Endothelial cell of umbilical vein (primary cell): ENCODE measurements at regions not wholly inside any gene's neighbourhood (a gene's known extent, or its start where the extent isn't known, plus 50 kb on each side); places are given as distances from the start of the nearest gene placed in this dataset.

Source experiments
- BruUV-seq: library from RNA; stranded (reverse); fragments of 400-500 nt; replicated peaks from 2 replicates; lab custom pipeline; 2021; lab: Mats Ljungman, UMichigan
- CTCF ChIA-PET: fragments of 300-600, 350-600 bp; sonication (Branson Sonifier 250); formaldehyde crosslinking; loops from one replicate; lab custom pipeline; 2021; ENCODE audit warnings: antibody characterized with exemption, inconsistent platforms; lab: Charles Lee
- POLR2A ChIA-PET: fragments of 300-600, 350-600 bp; sonication (Branson Sonifier 250); formaldehyde crosslinking; loops from one replicate; lab custom pipeline; 2021; ENCODE audit warnings: antibody characterized with exemption, inconsistent platforms; lab: Charles Lee
- DNase-seq: peaks from one replicate; pipeline ENCODE4 v3.0.0-alpha.2; 2011; ENCODE audit warnings: low read depth, low spot score
- FAIRE-seq: peaks from 2 replicates; lab custom pipeline; 2011; peaks lifted over from hg19 to GRCh38; lab: Jason Lieb, UNC
- H2AFZ ChIP-seq: 2 replicates; pipeline ENCODE4 v1.6.0; 2012; ENCODE audit warnings: low read depth, low read length, control low read depth, inconsistent platforms
- H3K27ac ChIP-seq: 2 replicates; pipeline ENCODE4 v1.5.1; 2011; ENCODE audit warnings: low read depth, mild to moderate bottlenecking, control low read depth, low read length, moderate library complexity; ENCODE audit not compliant: insufficient read depth
- H3K27me3 ChIP-seq, 2 experiments: 2 replicates each; pipeline versions ENCODE4 v1.6.0 to v1.6.1; 2011; ENCODE audit warnings: low read length in 2 of 2, mixed read lengths in 1 of 2; ENCODE audit not compliant: control insufficient read depth in 2 of 2, insufficient read depth in 2 of 2
- H3K36me3 ChIP-seq, 2 experiments: 2 replicates in 1 of 2; 3 replicates in 1 of 2; pipeline ENCODE4 v1.5.1; 2011; ENCODE audit warnings: low read length in 2 of 2, mild to moderate bottlenecking in 1 of 2, moderate library complexity in 1 of 2; ENCODE audit not compliant: control insufficient read depth in 2 of 2, insufficient read depth in 2 of 2; ENCODE audit errors: extremely low read depth in 1 of 2
- H3K4me1 ChIP-seq: 3 replicates; pipeline ENCODE4 v1.5.1; 2011; ENCODE audit warnings: mild to moderate bottlenecking, low read length; ENCODE audit not compliant: control insufficient read depth, insufficient read depth; ENCODE audit errors: extremely low read depth
- H3K4me2 ChIP-seq: 2 replicates; pipeline ENCODE4 v1.6.1; 2011; ENCODE audit warnings: low read length, control low read depth, mixed read lengths; ENCODE audit not compliant: insufficient read depth
- H3K4me3 ChIP-seq, 3 experiments: fragments of 200-600 bp in 1 of 3; sonication (generic), shearing (Covaris generic) in 1 of 3; replicated peaks in 1 of 3; 2 replicates each; pipeline ENCODE4 v1.5.1; 2011 to 2016; ENCODE audit warnings: control low read depth in 3 of 3, low read length in 3 of 3, mild to moderate bottlenecking in 2 of 3, inconsistent platforms in 1 of 3, low read depth in 1 of 3, moderate library complexity in 1 of 3; ENCODE audit not compliant: insufficient read depth in 1 of 3
- H3K79me2 ChIP-seq: 2 replicates; pipeline ENCODE4 v1.6.0; 2012; ENCODE audit warnings: low read length, inconsistent platforms; ENCODE audit not compliant: control insufficient read depth, insufficient read depth
- H3K9ac ChIP-seq: replicated peaks from 2 replicates; pipeline ENCODE3; 2011; ENCODE audit warnings: low read length, control low read depth; ENCODE audit not compliant: insufficient read depth; ENCODE audit errors: extremely low read depth
- H3K9me1 ChIP-seq: replicated peaks from 3 replicates; pipeline ENCODE4 v1.6.0; 2011; ENCODE audit warnings: mild to moderate bottlenecking, low read length; ENCODE audit not compliant: control insufficient read depth, insufficient read depth; ENCODE audit errors: extremely low read depth
- H3K9me3 ChIP-seq: replicated peaks from 2 replicates; pipeline ENCODE4 v1.5.1; 2012; ENCODE audit warnings: low read length, inconsistent platforms; ENCODE audit not compliant: control insufficient read depth, insufficient read depth
- H4K20me1 ChIP-seq: replicated peaks from 2 replicates; pipeline ENCODE3; 2011; ENCODE audit warnings: mild to moderate bottlenecking, low read length; ENCODE audit not compliant: control insufficient read depth, insufficient read depth; ENCODE audit errors: extremely low read depth
- CTCF ChIP-seq, 2 donors: IDR thresholded peaks; 1 replicate in 1 of 2; 2 replicates in 1 of 2; pipeline ENCODE4 v1.5.1; 2011; ENCODE audit warnings: low read length in 2 of 2, mild to moderate bottlenecking in 2 of 2, moderate library complexity in 2 of 2, control low read depth in 1 of 2, inconsistent platforms in 1 of 2, low read depth in 1 of 2; ENCODE audit not compliant: insufficient read depth in 1 of 2; ENCODE audit errors: extremely low read depth in 1 of 2
- EZH2 ChIP-seq: IDR thresholded peaks from 2 replicates; pipeline ENCODE4 v1.6.1; 2012; ENCODE audit warnings: borderline replicate concordance, low read depth, mild to moderate bottlenecking, moderate library complexity, low read length, inconsistent platforms; ENCODE audit not compliant: severe bottlenecking
- FOS ChIP-seq: IDR thresholded peaks from 2 replicates; pipeline ENCODE4 v1.6.1; 2011; ENCODE audit warnings: mild to moderate bottlenecking, low read length, moderate library complexity, borderline replicate concordance; ENCODE audit not compliant: insufficient read depth
- GATA2 ChIP-seq: IDR thresholded peaks from 2 replicates; pipeline ENCODE4 v1.7.0; 2011; ENCODE audit warnings: low read depth, mild to moderate bottlenecking, moderate library complexity, mixed read lengths, low read length; ENCODE audit not compliant: insufficient read length, insufficient read depth
- JUN ChIP-seq: IDR thresholded peaks from 2 replicates; pipeline ENCODE4 v1.6.1; 2011; ENCODE audit warnings: borderline replicate concordance, low read depth; ENCODE audit not compliant: insufficient read length, insufficient read depth
- MAX ChIP-seq: IDR thresholded peaks from 2 replicates; pipeline ENCODE4 v1.6.1; 2011; ENCODE audit not compliant: insufficient read depth, insufficient read length
- MYC ChIP-seq: IDR thresholded peaks from one replicate; pipeline ENCODE4 v1.6.1; 2011; ENCODE audit warnings: mild to moderate bottlenecking, low read depth, low read length
- POLR2A ChIP-seq: IDR thresholded peaks from 2 replicates; pipeline ENCODE4 v1.6.1; 2012; ENCODE audit warnings: low read depth, mild to moderate bottlenecking, control low read depth, low read length
- POLR2AphosphoS5 ChIP-seq: IDR thresholded peaks from 2 replicates; pipeline ENCODE4 v1.6.1; 2012; ENCODE audit warnings: low read depth, mild to moderate bottlenecking, control low read depth, low read length, moderate library complexity; ENCODE audit not compliant: insufficient read depth
- dilution Hi-C: fragments of 300-500 bp; cut with MboI; formaldehyde crosslinking; loops from one replicate; pipeline ENCODE4 v1.15.0; 2019; ENCODE audit warnings: low sequenced_read_pairs; ENCODE audit not compliant: extremely low pct_ligation_motif_present
- intact Hi-C: fragments of 100-400 bp; cut with micrococcal nuclease; formaldehyde crosslinking; loops from one replicate; pipeline ENCODE4 v1.10.0; 2022

- Histone ChIP-seq H3K4me2 (no peak overlapping the region), H3K4me3 (no peak overlapping the region), H3K27me3 (no peaks in the 10 kb centered on the region), H3K79me2 (no peaks in the 10 kb centered on the region), H3K27ac (no peak overlapping the region), H3K9ac (no peak overlapping the region), H4K20me1 (no peaks in the 10 kb centered on the region), H3K9me1 (no peaks in the 10 kb centered on the region), H3K36me3 (no peaks in the 10 kb centered on the region), H3K9me3 (no peaks in the 10 kb centered on the region), H2AFZ (no peak overlapping the region), H3K4me1 (no peaks in the 10 kb centered on the region)
- dilution Hi-C loops (no loop called here), intact Hi-C loops (no loop called here)
- ChIA-PET POLR2A (no interaction called here), CTCF (interaction anchor here (2.4 kb wide), 1 partner anchor 41 kb away, joined by 6 read pairs; no protein-coding TSS in a partner anchor)
- DNase-seq (no peak), FAIRE-seq (no peak)
- no TSS peak for BruUV-seq
- TF ChIP-seq CTCF (IDR thresholded peaks at IDR 0.05; ENCODE audit: extremely low read depth in 1 of 2, insufficient read depth in 1 of 2, low read depth in 1 of 2, low read length in 2 of 2) (no peak), GATA2 (no peak), EZH2 (no peak), FOS (no peak), POLR2A (no peak), MYC (no peak), JUN (no peak), POLR2AphosphoS5 (no peak), MAX (no peak)
Measured at GRCh38 chr7:34362621-34363020, 295.4 kb upstream of the NPSR1 start.
